HG02571 (cell line): ENCODE measurements at regions not wholly inside any gene's neighbourhood (a gene's known extent, or its start where the extent isn't known, plus 50 kb on each side); places are given as distances from the start of the nearest gene placed in this dataset.

Experiments used
- ATAC-seq: cut with Tn5 transposase; IDR thresholded peaks from one replicate; pipeline ENCODE4 v1.9.1; 2021; ENCODE audit warnings: mild to moderate bottlenecking, moderate library complexity; ENCODE audit not compliant: unreplicated experiment

DNA sequence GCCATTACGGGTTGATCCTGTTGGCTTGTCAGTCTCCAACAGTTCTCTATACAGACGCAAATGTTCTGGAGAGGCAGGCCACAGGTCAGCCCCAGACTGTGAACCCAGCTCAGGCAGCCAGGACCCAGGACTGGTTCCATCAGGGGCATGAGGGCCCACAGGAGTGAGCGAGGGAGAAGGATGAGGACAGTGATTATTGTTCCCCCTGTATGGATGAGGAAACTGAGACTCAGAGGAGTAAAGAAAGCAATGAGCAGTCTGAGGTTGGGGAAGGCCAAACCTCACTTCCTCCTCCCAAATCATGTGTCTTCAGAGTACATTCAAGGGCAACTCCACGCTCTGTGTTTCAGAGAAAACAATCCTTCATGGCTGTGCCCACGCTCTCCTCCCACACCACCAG is 121.9 kb downstream of the RPLP1 start:
- ATAC-seq, result no peak

DNA sequence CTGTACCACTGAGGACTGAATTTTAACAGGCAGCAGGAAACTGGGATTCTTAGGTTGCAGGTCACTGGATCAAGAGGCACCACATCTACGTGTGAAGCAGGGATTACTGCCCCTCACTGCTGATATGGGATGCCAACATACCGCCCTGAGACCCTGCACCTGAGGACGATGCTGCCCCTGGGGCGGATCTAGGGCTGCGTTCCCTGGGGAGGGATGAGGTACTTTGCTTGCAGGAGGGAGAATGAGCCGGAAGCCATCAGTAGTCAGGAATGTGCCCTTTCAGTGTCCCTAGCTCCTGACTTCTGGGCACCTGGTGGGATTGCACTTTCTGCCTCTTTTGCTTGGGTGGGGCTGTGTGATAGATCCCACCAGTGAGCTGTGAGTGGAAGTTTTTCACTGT is 122.8 kb downstream of the RPLP1 start:
- no peak for ATAC-seq

GRCh38 chr15:69576035-69576526 is 123.5 kb downstream of the RPLP1 start:
- ATAC-seq, result no peak

- no peak for ATAC-seq
Measured at GRCh38 chr15:69576948-69577351, 124.3 kb downstream of the RPLP1 start.

GRCh38 chr15:69577397-69577796 is 124.8 kb downstream of the RPLP1 start:
- ATAC-seq, result no peak

- ATAC-seq, result no peak
Measured at GRCh38 chr15:69578252-69578651, 125.6 kb downstream of the RPLP1 start.

- ATAC-seq, result no peak
Measured at GRCh38 chr15:69578787-69579583, 126.4 kb downstream of the RPLP1 start.

DNA sequence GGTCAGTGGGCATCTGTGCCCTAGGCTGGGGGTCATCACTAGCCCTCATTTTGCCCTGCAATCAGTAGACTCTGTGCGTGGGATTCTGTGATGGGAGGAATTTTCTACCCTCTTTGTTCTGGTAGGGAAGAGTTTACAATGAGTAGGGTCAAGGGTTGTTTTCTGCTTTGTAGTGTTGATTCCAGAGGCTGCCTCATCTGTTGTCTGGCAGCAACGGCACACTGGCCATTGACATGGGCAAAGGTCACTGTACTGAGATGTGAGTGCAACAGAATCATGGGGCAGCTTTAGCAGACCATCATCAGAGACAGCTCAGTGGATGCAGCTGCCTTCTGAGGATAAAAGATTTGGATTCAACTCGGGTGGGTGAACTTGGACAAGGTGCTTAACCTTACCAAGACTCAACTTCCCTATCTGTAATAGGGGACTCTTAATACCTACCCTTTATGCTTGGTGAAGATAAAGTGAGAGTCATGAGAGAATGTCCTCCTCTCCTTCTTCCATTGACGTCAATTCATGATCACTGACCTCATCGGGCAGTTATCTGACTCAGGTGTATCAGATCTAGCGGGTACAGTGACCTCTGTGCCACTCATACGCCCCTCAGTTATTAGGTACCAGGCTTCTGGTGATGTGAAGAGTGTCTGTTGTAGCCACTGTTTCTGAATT is 127.5 kb downstream of the RPLP1 start:
- ATAC-seq, result no peak

GRCh38 chr15:69583626-69584025 is 131.0 kb downstream of the RPLP1 start:
- ATAC-seq, result no peak

GRCh38 chr15:69585937-69586336 is 133.3 kb downstream of the RPLP1 start:
- ATAC-seq, result no peak

- no peak for ATAC-seq
Measured at GRCh38 chr15:69586721-69587120, 134.1 kb downstream of the RPLP1 start.

- no peak for ATAC-seq
Measured at GRCh38 chr15:69587723-69588426, 135.3 kb downstream of the RPLP1 start.

GRCh38 chr15:69590201-69590710 is 137.6 kb downstream of the RPLP1 start:
- ATAC-seq, result no peak

GRCh38 chr15:69590932-69591524 is 138.4 kb downstream of the RPLP1 start:
- ATAC-seq, result no peak

DNA sequence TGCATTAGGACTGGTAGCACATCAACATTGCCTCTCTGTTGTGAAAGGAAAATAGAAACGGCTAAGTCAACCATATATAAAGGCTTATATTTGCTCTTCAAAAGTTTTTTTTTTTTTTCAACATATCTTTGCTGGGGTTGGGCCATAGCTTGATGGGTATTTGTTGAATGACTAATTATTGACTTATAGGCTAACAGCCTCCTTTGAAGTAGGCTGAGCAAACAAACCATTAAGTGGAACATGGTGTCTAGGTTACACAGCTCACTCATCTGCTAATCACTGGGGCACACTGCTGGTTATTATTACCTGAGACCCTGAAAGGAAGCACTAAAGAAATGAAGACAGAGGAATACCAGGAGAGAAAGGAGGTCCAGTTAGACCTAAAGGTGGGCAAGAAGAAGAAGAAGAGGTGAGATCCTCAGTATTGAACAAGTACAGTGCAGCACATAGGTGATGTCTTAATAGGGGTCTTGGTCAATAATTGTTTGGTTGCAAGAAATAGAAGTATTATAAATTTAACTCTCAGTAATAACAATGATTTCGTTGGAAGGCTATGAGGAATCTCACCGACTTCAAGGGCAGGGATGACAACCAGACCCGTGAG is 139.4 kb downstream of the RPLP1 start:
- no peak for ATAC-seq

GRCh38 chr15:69592954-69593353 is 140.3 kb downstream of the RPLP1 start:
- ATAC-seq, result no peak

GRCh38 chr15:69593488-69593887 is 140.9 kb downstream of the RPLP1 start:
- ATAC-seq, result no peak

- no peak for ATAC-seq
Measured at GRCh38 chr15:69593981-69594966, 141.7 kb downstream of the RPLP1 start.

GRCh38 chr15:69595009-69595791 is 142.6 kb downstream of the RPLP1 start:
- ATAC-seq, result no peak
